Right lobe of liver (tissue), 4 donors: ENCODE measurements at regions not wholly inside any gene's neighbourhood (a gene's known extent, or its start where the extent isn't known, plus 50 kb on each side); places are given as distances from the start of the nearest gene placed in this dataset.

Experiments used
- CTCF ChIP-seq, 4 donors: fragments of 200-600 bp in 3 of 4; fragments of 450-650 bp in 1 of 4; IDR thresholded peaks; one replicate each; pipeline versions ENCODE4 v1.5.1 to v1.8.0; 2016 to 2022; ENCODE audit warnings: antibody characterized with exemption in 4 of 4, mild to moderate bottlenecking in 2 of 4
- POLR2A ChIP-seq: fragments of 450-650 bp; IDR thresholded peaks from one replicate; pipeline ENCODE4 v1.6.1; 2017; ENCODE audit warnings: antibody characterized with exemption, mild to moderate bottlenecking
- donor health status: DM: no; HTN: no; CAD: no.
- donor health status: DM: no; HTN: no; CAD: no.
- donor health status: DM: no; HTN: yes; CAD: no.

- no peak for TF ChIP-seq CTCF (IDR thresholded peaks at IDR 0.05)
- no peak for TF ChIP-seq POLR2A
These were observed 128.0 kb upstream of the KCNK2 start for GRCh38 chr1:214954617-214954949.
